Heart left ventricle (tissue), 13 donors: ENCODE measurements at regions not wholly inside any gene's neighbourhood (a gene's known extent, or its start where the extent isn't known, plus 50 kb on each side); places are given as distances from the start of the nearest gene placed in this dataset.

Experiments used
- CTCF ChIP-seq, 12 donors: fragments of 200-600 bp; sonication (generic) in 4 of 12; IDR thresholded peaks; one replicate each; pipeline versions ENCODE4 v1.5.0 to v1.8.0; 2018 to 2022; ENCODE audit warnings: antibody characterized with exemption in 12 of 12, mild to moderate bottlenecking in 5 of 12
- POLR2A ChIP-seq, 2 donors: fragments of 450-650 bp; IDR thresholded peaks; one replicate each; pipeline ENCODE4 v1.6.1; 2017; ENCODE audit warnings: antibody characterized with exemption in 2 of 2, mild to moderate bottlenecking in 2 of 2, moderate library complexity in 2 of 2
- donor health status: ischemic (EF 13 %, LVEDD 7.1; RV severe dilation, severe dysfunction).
- donor health status: DM: no; HTN: yes; CAD: no.
- donor health status: DM: no; HTN: no; CAD: no.
- donor health status: ischemic (EF 25% LVEDD 6.9; RV normal size, moderate dysfunction).
- donor health status: ischemic (EF 25% LVEDD 5.7; RV mildly dilated, moderate dysfunction).
- donor health status: ischemic (EF 35%, LVEDD 5.7; RV mildly dilated, moderate dysfunction).
- donor health status: nonischemic (EF 11% LVEDD 7.7; RV severe dilation, severe dysfunction).
- donor health status: DM: yes; HTN: yes; CAD: no.
- donor health status: PGD.
- donor health status: ischemic (EF 29% LVEDD 5.4; RV normal size, mild dysfunction).
- donor health status: nonischemic (EF 23%, LVEDD 6.1; RV moderate dilation, normal function).

DNA sequence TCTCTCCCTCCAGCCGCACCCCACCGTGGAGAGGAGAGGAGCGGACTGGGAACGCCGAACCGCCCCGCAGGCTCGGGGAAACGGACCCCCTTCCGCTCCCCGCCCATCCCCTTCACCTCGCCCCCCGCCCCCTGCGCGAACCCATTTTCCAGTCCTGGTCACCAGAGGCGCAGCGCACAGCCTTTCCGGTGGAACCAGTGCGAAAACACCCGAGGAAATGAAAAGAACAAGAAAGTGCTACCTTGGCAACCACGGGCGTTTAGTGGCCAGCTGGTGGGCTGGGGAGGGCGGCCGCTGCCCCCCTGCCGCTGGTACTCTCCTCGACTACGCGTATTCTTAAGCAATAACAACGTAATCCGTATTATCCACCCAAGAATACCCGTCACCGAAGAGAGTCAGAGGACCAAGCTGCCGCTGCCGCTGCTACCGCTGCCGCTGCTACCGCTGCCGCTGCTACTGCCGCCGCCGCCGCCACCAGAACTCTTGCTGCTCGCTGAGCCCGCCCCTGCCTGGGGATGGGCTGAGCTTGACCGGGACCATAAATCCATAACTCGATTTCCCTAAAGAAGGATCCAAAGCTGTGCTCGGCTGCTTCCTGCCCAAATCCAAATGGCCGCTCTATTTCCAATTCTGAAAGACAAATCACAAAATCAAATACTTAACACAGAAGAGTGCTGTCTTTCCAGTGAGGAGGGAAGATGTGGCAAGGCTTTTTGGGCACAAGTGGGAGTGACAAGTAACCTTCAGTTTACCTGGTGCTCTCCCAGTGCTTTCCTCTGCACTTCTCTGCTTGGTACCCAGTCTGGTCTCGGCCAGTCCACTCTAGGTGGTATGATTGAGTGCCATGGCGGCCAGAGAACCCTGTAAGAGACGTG, 125.2 kb upstream of the DPYD start:
- TF ChIP-seq CTCF (IDR thresholded peaks at IDR 0.05) (no peak), POLR2A (IDR thresholded peaks at IDR 0.05) (no peak)
